Tibial nerve (tissue), 4 donors: ENCODE measurements at regions not wholly inside any gene's neighbourhood (a gene's known extent, or its start where the extent isn't known, plus 50 kb on each side); places are given as distances from the start of the nearest gene placed in this dataset.

Experiments
- DNase-seq, 2 donors: peaks; one replicate each; pipeline ENCODE4 v3.0.0-alpha.2; 2019; ENCODE audit warnings: low spot score in 2 of 2
- H3K27ac ChIP-seq, 4 donors: fragments of 200-600 bp; sonication (generic) in 3 of 4; one replicate each; pipeline ENCODE4 v1.5.1; 2017 to 2019; ENCODE audit warnings: mild to moderate bottlenecking in 1 of 4
- H3K27me3 ChIP-seq, 2 donors: fragments of 200-600 bp; sonication (generic) in 1 of 2; one replicate each; pipeline versions ENCODE4 v1.5.1 to v1.6.0; 2017 to 2019
- H3K36me3 ChIP-seq, 3 donors: fragments of 200-600 bp; sonication (generic); one replicate each; pipeline ENCODE4 v1.5.1; 2018 to 2019
- H3K4me1 ChIP-seq, 4 donors: fragments of 200-600 bp; sonication (generic) in 3 of 4; one replicate each; pipeline ENCODE4 v1.5.1; 2017 to 2019
- H3K4me3 ChIP-seq, 4 donors: fragments of 200-600 bp; sonication (generic) in 3 of 4; one replicate each; pipeline ENCODE4 v1.5.1; 2017 to 2019; ENCODE audit warnings: mild to moderate bottlenecking in 1 of 4, moderate library complexity in 1 of 4
- H3K9me3 ChIP-seq, 4 donors: fragments of 200-600 bp; sonication (generic) in 3 of 4; one replicate each; pipeline ENCODE4 v1.5.1; 2017 to 2019
- CTCF ChIP-seq, 5 experiments: fragments of 200-600 bp in 3 of 5; fragments of 450-650 bp in 2 of 5; sonication (generic) in 3 of 5; IDR thresholded peaks; one replicate each; pipeline ENCODE4 v1.5.1; 2016 to 2019; ENCODE audit warnings: antibody characterized with exemption in 5 of 5, mild to moderate bottlenecking in 3 of 5, moderate library complexity in 2 of 5
- EP300 ChIP-seq, 2 donors: sonication (generic); formaldehyde crosslinking; IDR thresholded peaks; one replicate each; pipeline ENCODE4 v1.6.1; 2017; ENCODE audit warnings: antibody characterized with exemption in 2 of 2, mild to moderate bottlenecking in 1 of 2
- POLR2A ChIP-seq, 2 donors: fragments of 450-650 bp; IDR thresholded peaks; one replicate each; pipeline ENCODE4 v1.6.1; 2017; ENCODE audit warnings: antibody characterized with exemption in 2 of 2, mild to moderate bottlenecking in 2 of 2, moderate library complexity in 2 of 2
- WGBS, 2 donors: methylation state at CpG; one replicate each; pipeline ENCODE4 v1.1.5; 2018; 5-methylcytosine and 5-hydroxymethylcytosine counted together

DNA sequence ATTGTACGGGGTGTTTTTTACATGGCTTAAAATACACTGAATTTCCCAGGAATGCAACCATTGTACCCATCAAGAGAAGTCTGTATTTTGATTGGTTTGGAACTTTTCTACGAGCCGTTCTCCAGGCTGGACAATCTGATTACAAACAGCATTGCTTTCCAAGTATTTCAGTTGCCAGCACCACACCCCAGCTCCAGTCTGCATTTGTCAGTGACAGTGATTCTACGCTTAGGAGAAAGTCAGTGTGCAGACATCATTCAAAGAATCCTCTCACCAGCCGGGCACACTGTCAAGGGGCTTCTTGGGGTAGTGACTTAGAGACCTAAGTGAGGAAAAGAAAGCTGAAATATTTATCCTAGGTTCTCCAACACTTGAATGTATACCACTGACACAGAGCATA lies 194.1 kb downstream of the ANAPC1 start:
- no peaks in the 10 kb centered on the region for H3K27me3 ChIP-seq
- no peak overlapping the region for H3K4me3 ChIP-seq
- H3K4me1 ChIP-seq, result peaks cover 0 to 24% (median 0%) of the 10 kb centered on the region in 4 donors
- H3K27ac ChIP-seq, result no peak overlapping the region
- WGBS, 2 donors, result 71 to 75% methylated on average over 5 of the region's 5 CpGs
- H3K9me3 ChIP-seq, result peaks cover 0 to 5% (median 0%) of the 10 kb centered on the region in 4 donors
- TF ChIP-seq CTCF (IDR thresholded peaks at IDR 0.05), result no peak
- TF ChIP-seq POLR2A (IDR thresholded peaks at IDR 0.05), result no peak
- no peak for TF ChIP-seq EP300 (IDR thresholded peaks at IDR 0.05)
- DNase-seq, result no peak
- no peaks in the 10 kb centered on the region for H3K36me3 ChIP-seq

- H3K27ac ChIP-seq, result no peak overlapping the region
- H3K4me3 ChIP-seq, result no peak overlapping the region
- H3K36me3 ChIP-seq, result no peaks in the 10 kb centered on the region
- no peak for DNase-seq
- H3K9me3 ChIP-seq, result peaks cover 0 to 7% (median 0%) of the 10 kb centered on the region in 4 donors
- TF ChIP-seq POLR2A (IDR thresholded peaks at IDR 0.05) (no peak), CTCF (IDR thresholded peaks at IDR 0.05) (no peak), EP300 (IDR thresholded peaks at IDR 0.05) (no peak)
- WGBS, 2 donors, result 87 to 88% methylated on average over 5 of the region's 5 CpGs
- H3K27me3 ChIP-seq, result no peaks in the 10 kb centered on the region
- peaks cover 0 to 24% (median 0%) of the 10 kb centered on the region in 4 donors for H3K4me1 ChIP-seq
Measured at GRCh38 chr2:111691164-111691875, 192.7 kb downstream of the ANAPC1 start.

DNA sequence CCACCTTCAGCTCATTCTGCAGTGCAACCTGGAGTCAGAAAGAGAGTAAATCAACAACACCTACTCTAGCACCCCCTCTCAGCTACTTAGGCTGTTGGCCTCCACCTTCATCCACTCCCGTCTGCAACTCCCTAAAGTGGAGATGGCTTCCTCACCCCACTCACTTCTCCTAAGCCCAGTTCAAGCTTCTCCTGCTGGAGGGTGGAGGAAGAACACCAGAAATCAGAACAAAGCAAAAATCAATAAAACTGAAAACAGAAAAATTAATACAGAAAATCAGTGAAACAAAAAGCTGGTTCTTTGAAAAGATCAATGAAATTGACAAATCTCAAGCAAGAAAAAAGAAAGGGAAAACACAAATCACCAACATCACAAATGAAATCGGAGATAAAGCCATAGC lies 191.7 kb downstream of the ANAPC1 start:
- WGBS, 2 donors, result 92% methylated on average over 2 of the region's 2 CpGs
- no peak for DNase-seq
- TF ChIP-seq POLR2A (IDR thresholded peaks at IDR 0.05) (no peak), CTCF (IDR thresholded peaks at IDR 0.05) (no peak), EP300 (IDR thresholded peaks at IDR 0.05) (no peak)
- Histone ChIP-seq H3K36me3 (no peaks in the 10 kb centered on the region), H3K27ac (no peak overlapping the region), H3K9me3 (peaks cover 0 to 7% (median 0%) of the 10 kb centered on the region in 4 donors), H3K4me3 (no peak overlapping the region), H3K4me1 (peaks cover 0 to 23% (median 0%) of the 10 kb centered on the region in 4 donors), H3K27me3 (no peaks in the 10 kb centered on the region)

GRCh38 chr2:111694700-111695101 lies 189.3 kb downstream of the ANAPC1 start:
- TF ChIP-seq EP300 (IDR thresholded peaks at IDR 0.05) (peak in 1 of 2 donors; percentile 54), POLR2A (IDR thresholded peaks at IDR 0.05) (no peak), CTCF (IDR thresholded peaks at IDR 0.05) (no peak)
- Histone ChIP-seq H3K9me3 (peaks cover 0 to 7% (median 0%) of the 10 kb centered on the region in 4 donors), H3K27ac (no peak overlapping the region), H3K36me3 (no peaks in the 10 kb centered on the region), H3K4me1 (peaks cover 0 to 21% (median 2%) of the 10 kb centered on the region in 4 donors), H3K27me3 (no peaks in the 10 kb centered on the region), H3K4me3 (no peak overlapping the region)
- WGBS, 2 donors, result 4 to 9% methylated on average over 3 of the region's 3 CpGs
- peak in 1 of 2 donors; percentile 54 for DNase-seq

DNA sequence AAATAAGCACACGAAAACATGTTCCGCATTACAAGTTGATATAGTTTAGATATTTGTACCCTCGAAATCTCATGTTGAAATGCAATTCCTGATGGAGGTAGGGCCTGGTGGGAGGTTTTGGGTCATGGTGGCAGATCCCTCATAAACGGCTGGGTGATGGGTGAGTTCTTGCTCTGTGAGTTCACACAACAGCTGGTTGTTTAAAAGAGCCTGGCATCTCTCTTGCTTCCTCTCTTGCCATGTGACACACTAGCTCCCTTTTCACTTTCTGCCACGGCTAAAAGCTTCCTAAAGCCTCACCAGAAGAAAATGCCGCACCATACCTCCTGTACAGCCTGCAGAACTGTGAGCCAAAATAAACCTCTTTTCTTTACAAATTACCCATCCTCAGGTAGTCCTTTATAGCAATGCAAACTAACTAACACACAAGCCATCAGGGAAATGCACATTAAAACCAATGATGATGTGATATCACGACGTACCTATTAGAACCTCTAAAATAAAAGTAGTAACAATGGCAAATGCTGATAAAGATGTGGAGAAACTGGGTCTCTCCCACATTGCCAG lies 188.5 kb downstream of the ANAPC1 start:
- Histone ChIP-seq H3K4me3 (no peak overlapping the region), H3K36me3 (no peaks in the 10 kb centered on the region), H3K9me3 (peaks cover 0 to 7% (median 0%) of the 10 kb centered on the region in 4 donors), H3K27me3 (no peaks in the 10 kb centered on the region), H3K27ac (no peak overlapping the region), H3K4me1 (peaks cover 0 to 18% (median 2%) of the 10 kb centered on the region in 4 donors)
- WGBS, 2 donors, result 86 to 87% methylated on average over 8 of the region's 8 CpGs
- TF ChIP-seq CTCF (IDR thresholded peaks at IDR 0.05) (no peak), POLR2A (IDR thresholded peaks at IDR 0.05) (no peak), EP300 (IDR thresholded peaks at IDR 0.05) (no peak)
- no peak for DNase-seq
